GM12873 (cell line): ENCODE measurements at regions not wholly inside any gene's neighbourhood (a gene's known extent, or its start where the extent isn't known, plus 50 kb on each side); places are given as distances from the start of the nearest gene placed in this dataset.

Source experiments
- TF ChIP-seq, protein P1 (sequence below): IDR thresholded peaks from 2 replicates; pipeline ENCODE4 v1.5.1; 2012; ENCODE audit warnings: low read depth, mild to moderate bottlenecking, moderate library complexity, low read length, control low read depth; ENCODE audit not compliant: insufficient read depth; ENCODE audit errors: missing control alignments

DNA sequence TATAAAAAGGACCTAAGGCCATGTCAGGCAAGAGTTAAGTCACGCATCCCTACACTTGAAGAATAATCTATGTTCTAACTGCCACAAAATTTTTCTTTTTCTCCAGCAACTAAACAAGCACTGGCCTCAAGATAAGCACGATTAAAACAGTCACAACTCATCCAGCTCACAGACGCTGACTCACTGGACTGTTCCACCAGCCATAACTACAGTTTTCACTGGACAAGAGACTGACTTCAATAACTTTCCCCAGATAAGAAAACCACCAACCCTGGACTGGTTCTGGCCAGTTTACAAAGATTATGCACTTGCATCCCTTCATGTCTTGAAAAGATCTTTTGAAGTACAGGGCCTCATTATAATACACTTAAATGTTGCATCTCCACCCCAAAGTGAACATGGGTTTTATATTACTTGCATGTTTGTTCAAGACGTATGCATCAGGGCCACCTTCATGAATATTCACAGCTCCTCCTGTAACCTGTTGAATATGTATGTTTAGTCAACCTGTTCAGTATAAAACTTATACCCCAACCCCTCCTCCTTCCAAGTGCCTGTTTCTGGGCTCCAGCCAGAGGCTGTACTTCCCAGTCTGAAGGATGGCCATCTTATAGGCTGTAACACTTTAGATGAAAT lies 129.3 kb upstream of the EPB41L4A start:
- TF ChIP-seq, protein P1, sequence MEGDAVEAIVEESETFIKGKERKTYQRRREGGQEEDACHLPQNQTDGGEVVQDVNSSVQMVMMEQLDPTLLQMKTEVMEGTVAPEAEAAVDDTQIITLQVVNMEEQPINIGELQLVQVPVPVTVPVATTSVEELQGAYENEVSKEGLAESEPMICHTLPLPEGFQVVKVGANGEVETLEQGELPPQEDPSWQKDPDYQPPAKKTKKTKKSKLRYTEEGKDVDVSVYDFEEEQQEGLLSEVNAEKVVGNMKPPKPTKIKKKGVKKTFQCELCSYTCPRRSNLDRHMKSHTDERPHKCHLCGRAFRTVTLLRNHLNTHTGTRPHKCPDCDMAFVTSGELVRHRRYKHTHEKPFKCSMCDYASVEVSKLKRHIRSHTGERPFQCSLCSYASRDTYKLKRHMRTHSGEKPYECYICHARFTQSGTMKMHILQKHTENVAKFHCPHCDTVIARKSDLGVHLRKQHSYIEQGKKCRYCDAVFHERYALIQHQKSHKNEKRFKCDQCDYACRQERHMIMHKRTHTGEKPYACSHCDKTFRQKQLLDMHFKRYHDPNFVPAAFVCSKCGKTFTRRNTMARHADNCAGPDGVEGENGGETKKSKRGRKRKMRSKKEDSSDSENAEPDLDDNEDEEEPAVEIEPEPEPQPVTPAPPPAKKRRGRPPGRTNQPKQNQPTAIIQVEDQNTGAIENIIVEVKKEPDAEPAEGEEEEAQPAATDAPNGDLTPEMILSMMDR: no peak

DNA sequence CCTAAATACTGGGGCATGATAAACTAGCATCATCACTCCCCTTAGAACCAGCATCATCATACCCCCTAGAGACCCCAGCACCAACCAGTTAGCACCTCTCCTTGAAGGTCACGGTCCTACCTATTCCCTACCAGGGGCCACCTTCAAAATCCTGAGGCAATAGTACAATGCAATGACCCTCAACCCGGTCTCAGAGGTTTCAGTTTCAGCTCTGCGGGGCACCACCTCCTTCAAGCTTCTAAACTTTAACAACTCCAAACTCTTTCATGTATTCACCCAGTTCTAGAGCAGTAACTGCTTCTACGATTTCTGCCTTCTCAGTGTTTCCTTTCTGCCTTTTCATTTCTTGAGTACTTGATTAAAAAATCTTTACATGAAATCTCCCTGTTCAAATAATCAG lies 130.1 kb upstream of the EPB41L4A start:
- TF ChIP-seq, protein P1: no peak

DNA sequence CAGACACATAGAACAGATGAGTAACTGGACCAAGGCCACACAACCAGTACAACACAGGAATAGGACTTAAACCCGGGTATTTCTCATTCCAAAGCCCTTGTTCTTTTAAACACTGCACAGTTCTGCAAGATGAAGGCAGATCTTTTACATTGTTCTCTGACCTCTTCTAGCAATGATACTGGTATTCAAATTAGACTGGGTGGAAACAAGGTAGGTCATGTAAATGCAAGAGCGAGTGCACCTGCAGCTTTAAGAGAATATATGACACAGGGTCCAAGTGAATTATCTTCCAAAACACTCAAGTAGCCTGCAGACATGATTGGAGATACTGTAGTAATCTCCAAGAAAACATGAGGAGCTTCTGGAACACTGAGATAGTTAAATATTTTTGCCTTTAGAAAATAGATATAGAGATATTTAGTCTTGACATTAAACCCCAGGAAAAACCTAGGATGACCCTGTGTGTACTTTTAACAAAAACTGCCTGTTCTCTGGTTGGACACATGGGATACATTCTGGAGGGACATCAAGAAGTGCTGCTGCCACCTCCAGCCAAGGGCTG lies 130.6 kb upstream of the EPB41L4A start:
- TF ChIP-seq, protein P1: no peak

DNA sequence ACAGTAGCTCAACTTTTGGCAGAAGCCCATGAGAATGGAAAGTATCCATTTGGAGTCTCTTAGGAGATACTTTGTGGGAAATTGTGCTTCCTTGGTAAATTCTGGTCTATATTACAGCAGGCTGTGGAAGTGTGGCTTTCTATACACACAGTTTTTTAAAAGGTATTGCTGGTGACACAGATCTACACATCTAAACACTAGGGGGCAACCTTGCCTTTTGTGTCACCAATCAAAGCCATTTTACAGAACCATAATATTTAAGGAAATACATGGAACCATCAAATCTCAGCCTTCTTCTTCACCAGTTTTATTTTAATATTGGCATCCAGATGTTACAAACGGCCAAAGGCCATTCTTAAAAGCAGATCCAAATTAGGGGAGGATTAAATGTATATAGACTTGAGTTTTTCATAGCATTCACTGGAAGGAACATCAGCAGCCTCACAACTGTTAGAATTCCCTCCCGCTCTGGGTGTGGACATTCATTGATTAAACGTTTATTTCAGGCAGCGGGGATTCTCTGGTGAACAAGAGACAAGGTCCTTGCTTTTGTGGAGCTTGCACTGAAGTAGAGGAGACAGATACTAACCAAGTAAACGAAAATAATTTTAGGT lies 132.4 kb upstream of the EPB41L4A start:
- TF ChIP-seq, protein P1: peak; percentile 70

DNA sequence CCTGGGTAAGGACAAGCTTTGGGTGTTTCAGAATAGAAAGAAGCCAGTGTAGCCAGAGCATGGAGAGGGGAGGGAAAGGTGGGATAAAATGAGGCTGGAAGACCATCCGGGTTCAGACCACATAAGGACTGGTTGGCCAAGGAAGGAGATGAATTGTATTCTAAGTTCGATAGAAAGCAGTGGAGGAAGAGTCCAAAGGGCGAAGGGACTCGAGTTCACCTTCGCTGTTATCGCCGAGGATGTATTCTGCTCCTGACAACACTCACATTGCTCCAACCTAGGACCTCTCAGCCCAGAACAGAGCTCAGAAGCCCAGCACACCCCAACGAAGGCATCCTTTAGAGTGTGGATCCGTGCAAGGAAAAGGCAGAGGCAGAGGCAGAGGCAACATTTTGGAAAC lies 133.1 kb upstream of the EPB41L4A start:
- TF ChIP-seq, protein P1: no peak

DNA sequence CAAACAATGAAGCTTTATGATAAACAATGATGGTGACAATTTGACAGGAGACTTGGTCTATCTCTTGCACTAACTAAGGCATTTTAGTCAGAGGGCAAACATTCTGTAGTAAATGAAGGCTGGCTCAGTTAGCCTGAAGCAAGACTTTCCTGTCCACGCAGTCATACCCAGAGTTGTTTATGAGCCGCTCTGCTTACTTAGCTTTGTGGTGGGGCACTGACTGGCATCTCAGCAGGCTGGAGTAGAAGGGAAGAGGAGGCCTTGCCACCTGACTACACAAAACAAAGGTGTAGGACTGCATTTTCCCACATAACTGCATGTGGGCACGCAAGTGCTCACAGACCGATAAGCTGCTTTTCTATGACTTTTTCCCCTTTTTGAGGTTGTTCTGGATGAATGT lies 133.7 kb upstream of the EPB41L4A start:
- TF ChIP-seq, protein P1: no peak

DNA sequence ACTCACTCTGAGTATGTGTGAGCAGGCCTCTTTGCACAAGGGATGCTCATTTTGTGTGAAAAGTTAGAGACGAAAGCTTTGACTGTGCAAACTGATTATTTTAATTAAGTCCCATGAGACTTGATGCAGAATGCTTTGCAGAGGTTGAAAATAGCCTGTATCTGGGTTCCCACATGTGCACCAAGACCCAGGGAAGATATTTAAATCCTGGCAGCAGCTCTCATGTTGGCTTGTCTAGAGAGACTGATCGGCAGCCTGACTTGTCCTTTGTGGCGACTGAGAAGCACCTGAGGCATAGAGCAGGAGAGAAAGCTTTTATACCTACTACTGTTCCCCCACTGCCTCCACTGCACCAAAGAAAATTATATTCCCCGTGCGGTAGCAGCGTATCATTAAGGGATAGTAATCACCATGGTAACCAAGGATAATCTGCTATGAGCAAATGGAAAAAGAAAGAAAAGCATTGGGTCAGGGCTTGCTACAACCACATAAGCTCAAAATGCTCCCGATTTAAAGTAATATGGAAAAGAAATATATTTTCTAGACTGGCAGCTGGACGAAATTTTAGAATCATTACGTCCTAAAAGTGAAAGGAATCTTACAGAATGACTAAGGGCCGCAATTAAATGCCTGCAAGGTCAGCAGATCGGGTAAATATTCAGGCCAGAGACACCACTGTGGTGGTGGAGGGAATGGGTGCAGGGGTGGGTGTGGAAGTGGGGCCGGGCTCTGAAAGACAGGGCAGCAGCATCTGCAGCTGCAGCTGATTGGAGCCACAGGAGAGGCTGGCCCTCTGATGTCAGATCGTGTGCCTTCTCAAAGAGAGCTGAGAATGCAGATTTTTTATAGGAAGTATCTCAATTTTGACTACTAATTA lies 135.3 kb upstream of the EPB41L4A start:
- TF ChIP-seq, protein P1: no peak
